ENCODE measurements at regions not wholly inside any gene's neighbourhood (a gene's known extent, or its start where the extent isn't known, plus 50 kb on each side); places are given as distances from the start of the nearest gene placed in this dataset.

DNA sequence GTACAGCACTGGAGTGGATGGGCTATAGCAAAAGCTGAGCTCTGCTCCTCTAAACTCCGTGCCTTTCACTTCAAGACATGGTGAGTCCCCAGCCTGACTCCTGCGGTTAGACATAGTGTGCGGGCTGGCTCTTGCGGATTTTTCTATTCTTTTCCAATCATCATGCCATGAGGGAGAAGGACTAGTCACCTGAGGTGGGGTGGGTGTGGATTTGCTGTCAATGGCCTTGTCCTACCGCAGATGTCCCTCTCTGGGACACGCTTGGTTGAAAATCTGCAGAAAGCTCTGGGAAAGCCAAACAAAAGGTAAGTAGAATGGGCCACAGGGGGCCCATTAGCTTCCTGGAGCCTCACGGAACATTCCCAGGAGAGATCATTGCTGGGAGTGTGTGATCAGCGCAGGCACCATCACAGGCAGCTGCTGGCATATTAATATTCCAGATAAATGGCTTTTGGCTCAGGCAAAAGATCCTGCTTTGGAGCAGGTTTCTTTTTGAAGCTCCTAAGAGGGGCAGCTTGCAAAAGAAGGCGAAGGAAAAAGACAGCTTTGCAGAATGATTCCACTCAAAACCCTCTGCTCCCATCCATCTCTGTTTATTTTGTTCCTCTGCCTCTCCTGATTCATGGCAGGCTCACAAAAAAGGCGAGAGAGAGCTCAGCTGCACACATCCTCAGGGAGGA lies 509.0 kb upstream of the ZMIZ1 start:
- intact Hi-C loops (cut with micrococcal nuclease) = no loop called here
- no peaks in the 10 kb centered on the region for H3K36me3 Mint-ChIP-seq (ENCODE audit: low read depth)
- DNase-seq = no peak
- H3K27me3 Mint-ChIP-seq (ENCODE audit: low read depth) = peaks cover under 1% of the 10 kb centered on the region
- CTCF ChIA-PET = interaction anchor here (0.8 kb wide), 1 partner anchor 97 kb away, joined by 3 read pairs; no protein-coding TSS in a partner anchor
- H3K4me3 Mint-ChIP-seq = no peak overlapping the region
- no peak overlapping the region for H3K27ac Mint-ChIP-seq
- no peaks in the 10 kb centered on the region for H3K4me1 Mint-ChIP-seq (ENCODE audit: low read depth)
- H3K9me3 Mint-ChIP-seq = peaks cover 2% of the 10 kb centered on the region

DNA sequence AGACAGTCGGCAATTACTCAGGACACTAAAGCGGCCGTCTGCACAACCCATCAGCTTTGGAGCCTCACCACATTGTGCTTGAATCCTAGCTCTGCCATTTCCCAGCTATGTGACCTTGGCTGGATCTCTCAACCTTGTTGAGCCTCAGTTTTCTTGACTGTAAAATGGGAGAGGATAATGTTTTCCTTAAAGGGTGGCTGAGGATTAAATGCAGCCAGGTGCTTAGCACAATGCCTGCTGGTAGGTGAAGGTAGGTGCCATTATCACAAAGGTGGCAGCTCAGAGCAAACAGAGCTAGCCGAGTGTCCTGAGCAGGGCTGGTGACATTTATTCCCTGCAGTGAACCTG lies 508.5 kb upstream of the ZMIZ1 start:
- Mint-ChIP-seq H3K4me3 (no peak overlapping the region), H3K4me1 (ENCODE audit: low read depth) (no peaks in the 10 kb centered on the region), H3K27ac (no peak overlapping the region), H3K9me3 (no peaks in the 10 kb centered on the region), H3K27me3 (ENCODE audit: low read depth) (peaks cover 5% of the 10 kb centered on the region), H3K36me3 (ENCODE audit: low read depth) (no peaks in the 10 kb centered on the region)
- CTCF ChIA-PET = interaction anchor here (0.8 kb wide), 1 partner anchor 97 kb away, joined by 3 read pairs; no protein-coding TSS in a partner anchor
- intact Hi-C loops (cut with micrococcal nuclease) = no loop called here
- no peak for DNase-seq

DNA sequence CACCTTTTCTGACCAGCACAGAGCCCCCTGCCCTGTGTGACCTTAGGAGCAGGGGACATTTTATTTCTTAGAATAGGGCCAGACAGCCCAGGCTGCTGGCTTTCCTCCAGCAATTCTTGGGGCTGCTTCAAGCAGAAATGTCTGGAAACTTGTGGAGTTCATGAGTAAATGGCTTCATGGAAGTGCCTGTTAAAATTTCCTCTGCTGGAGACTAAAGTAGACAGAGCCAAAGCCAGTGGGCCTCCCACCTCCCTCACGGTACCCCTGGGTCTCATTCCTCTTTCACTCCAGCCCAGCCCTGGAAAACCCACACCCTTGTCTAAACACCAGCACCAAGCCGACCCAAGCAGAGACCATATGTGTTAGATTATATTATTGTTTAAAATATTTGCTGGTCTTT lies 505.5 kb upstream of the ZMIZ1 start:
- no peak overlapping the region for H3K27ac Mint-ChIP-seq
- intact Hi-C loops (cut with micrococcal nuclease) = no loop called here
- no peak overlapping the region for H3K4me3 Mint-ChIP-seq
- H3K27me3 Mint-ChIP-seq (ENCODE audit: low read depth) = peaks cover 5% of the 10 kb centered on the region
- no peaks in the 10 kb centered on the region for H3K36me3 Mint-ChIP-seq (ENCODE audit: low read depth)
- CTCF ChIA-PET = no interaction called here
- H3K9me3 Mint-ChIP-seq = no peaks in the 10 kb centered on the region
- H3K4me1 Mint-ChIP-seq (ENCODE audit: low read depth) = no peaks in the 10 kb centered on the region
- no peak for DNase-seq

DNA sequence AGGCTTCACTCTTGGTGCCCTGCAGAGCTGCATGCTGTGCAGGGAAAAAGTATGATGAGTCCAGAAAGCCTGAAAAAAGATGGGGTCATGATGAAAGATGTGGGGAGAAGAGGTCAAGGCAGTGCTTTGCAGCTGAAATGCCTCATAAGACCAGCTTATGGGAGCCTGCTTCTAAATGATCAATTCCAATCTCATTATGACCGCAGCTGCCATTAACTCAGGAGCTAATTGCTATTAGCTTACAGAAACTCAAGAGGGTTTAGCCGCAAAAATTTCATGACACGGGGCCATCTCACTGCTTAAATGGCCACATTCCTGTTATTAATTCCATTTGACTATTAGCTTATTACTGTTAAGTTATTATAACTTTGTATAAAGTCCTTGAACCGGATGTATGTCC lies 502.9 kb upstream of the ZMIZ1 start:
- no peak overlapping the region for H3K27ac Mint-ChIP-seq
- no peak for DNase-seq
- H3K9me3 Mint-ChIP-seq = no peaks in the 10 kb centered on the region
- H3K4me3 Mint-ChIP-seq = no peak overlapping the region
- no peaks in the 10 kb centered on the region for H3K4me1 Mint-ChIP-seq (ENCODE audit: low read depth)
- no peaks in the 10 kb centered on the region for H3K36me3 Mint-ChIP-seq (ENCODE audit: low read depth)
- intact Hi-C loops (cut with micrococcal nuclease) = no loop called here
- CTCF ChIA-PET = interaction anchor here (0.7 kb wide), 1 partner anchor 97 kb away, joined by 3 read pairs; no protein-coding TSS in a partner anchor
- peaks cover 5% of the 10 kb centered on the region for H3K27me3 Mint-ChIP-seq (ENCODE audit: low read depth)

- Mint-ChIP-seq H3K27me3 (ENCODE audit: low read depth) (peaks cover 5% of the 10 kb centered on the region), H3K27ac (no peak overlapping the region), H3K4me1 (ENCODE audit: low read depth) (no peaks in the 10 kb centered on the region), H3K9me3 (no peaks in the 10 kb centered on the region), H3K4me3 (no peak overlapping the region), H3K36me3 (ENCODE audit: low read depth) (no peaks in the 10 kb centered on the region)
- CTCF ChIA-PET = interaction anchor here (0.7 kb wide), 1 partner anchor 96 kb away, joined by 3 read pairs; no protein-coding TSS in a partner anchor
- intact Hi-C loops (cut with micrococcal nuclease) = no loop called here
- DNase-seq = no peak
Measured at GRCh38 chr10:78566284-78567111, 502.3 kb upstream of the ZMIZ1 start.

DNA sequence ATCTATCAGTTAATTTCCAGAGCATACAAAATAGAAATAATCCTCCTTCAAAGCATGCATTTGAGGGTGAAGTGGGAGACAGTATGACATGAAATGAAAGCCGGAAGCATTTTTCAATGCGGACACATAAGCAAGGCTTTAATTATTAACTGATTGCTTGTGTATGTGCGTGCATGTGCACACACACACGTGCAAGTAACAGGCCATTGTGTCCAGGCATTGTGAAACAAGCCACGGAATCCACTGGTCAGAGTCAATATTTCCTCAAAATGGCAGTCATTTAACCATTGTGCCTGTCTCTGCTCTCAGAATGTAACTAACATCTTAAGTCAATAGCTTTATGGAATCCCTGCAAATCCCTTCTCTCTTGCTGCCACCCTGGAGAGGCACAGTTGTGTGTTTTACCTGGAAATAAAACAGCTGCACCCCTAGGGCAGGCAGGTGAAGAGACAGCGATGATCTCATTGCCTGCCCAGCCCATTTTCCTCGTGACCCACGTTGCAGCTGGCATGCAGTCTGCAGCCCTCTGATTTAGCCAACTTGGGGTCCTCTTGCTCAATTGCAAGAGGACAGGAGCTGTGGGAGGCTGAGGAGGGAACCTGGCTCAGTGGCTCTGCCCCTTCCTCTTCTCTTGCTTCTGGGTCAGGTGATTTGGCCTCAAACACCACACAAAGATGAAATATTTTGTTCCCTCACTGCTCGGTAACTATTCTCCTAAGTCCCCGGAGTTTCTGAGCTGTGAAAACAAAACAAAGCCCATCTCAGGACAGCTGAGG lies 500.9 kb upstream of the ZMIZ1 start:
- Mint-ChIP-seq H3K4me1 (ENCODE audit: low read depth) (no peaks in the 10 kb centered on the region), H3K4me3 (no peak overlapping the region)
- no peak for DNase-seq

GRCh38 chr10:78568620-78569019 lies 500.1 kb upstream of the ZMIZ1 start:
- Mint-ChIP-seq H3K27ac (no peak overlapping the region), H3K27me3 (ENCODE audit: low read depth) (peaks cover 5% of the 10 kb centered on the region), H3K9me3 (no peaks in the 10 kb centered on the region), H3K4me1 (ENCODE audit: low read depth) (no peaks in the 10 kb centered on the region), H3K4me3 (no peak overlapping the region), H3K36me3 (ENCODE audit: low read depth) (no peaks in the 10 kb centered on the region)
- CTCF ChIA-PET = no interaction called here
- intact Hi-C loops (cut with micrococcal nuclease) = no loop called here
- DNase-seq = no peak

More for the DNA sequence above, 500.9 kb upstream of the ZMIZ1 start:
- CTCF ChIA-PET = no interaction called here
- Mint-ChIP-seq H3K36me3 (ENCODE audit: low read depth) (no peaks in the 10 kb centered on the region), H3K9me3 (no peaks in the 10 kb centered on the region), H3K27me3 (ENCODE audit: low read depth) (peaks cover 5% of the 10 kb centered on the region), H3K27ac (no peak overlapping the region)
- intact Hi-C loops (cut with micrococcal nuclease) = no loop called here

- Mint-ChIP-seq H3K36me3 (ENCODE audit: low read depth) (no peaks in the 10 kb centered on the region), H3K27me3 (ENCODE audit: low read depth) (no peaks in the 10 kb centered on the region), H3K9me3 (no peaks in the 10 kb centered on the region), H3K27ac (no peak overlapping the region), H3K4me3 (no peak overlapping the region), H3K4me1 (ENCODE audit: low read depth) (peaks cover 1% of the 10 kb centered on the region)
- no peak for DNase-seq
- intact Hi-C loops (cut with micrococcal nuclease) = loop anchor here (10.0 kb wide), 1 partner anchor 754 kb away; no protein-coding TSS in a partner anchor
- CTCF ChIA-PET = no interaction called here
Measured at GRCh38 chr10:78570633-78571235, 498.0 kb upstream of the ZMIZ1 start.

GRCh38 chr10:78571286-78571685 lies 497.5 kb upstream of the ZMIZ1 start:
- H3K27me3 Mint-ChIP-seq (ENCODE audit: low read depth) = no peaks in the 10 kb centered on the region
- CTCF ChIA-PET = no interaction called here
- intact Hi-C loops (cut with micrococcal nuclease) = loop anchor here (10.0 kb wide), 1 partner anchor 754 kb away; no protein-coding TSS in a partner anchor
- H3K4me1 Mint-ChIP-seq (ENCODE audit: low read depth) = peaks cover 1% of the 10 kb centered on the region
- no peaks in the 10 kb centered on the region for H3K36me3 Mint-ChIP-seq (ENCODE audit: low read depth)
- no peak overlapping the region for H3K4me3 Mint-ChIP-seq
- no peak overlapping the region for H3K27ac Mint-ChIP-seq
- DNase-seq = no peak
- no peaks in the 10 kb centered on the region for H3K9me3 Mint-ChIP-seq

GRCh38 chr10:78571891-78572290 lies 496.9 kb upstream of the ZMIZ1 start:
- peaks cover 1% of the 10 kb centered on the region for H3K4me1 Mint-ChIP-seq (ENCODE audit: low read depth)
- intact Hi-C loops (cut with micrococcal nuclease) = loop anchor here (10.0 kb wide), 1 partner anchor 753 kb away; no protein-coding TSS in a partner anchor
- H3K27ac Mint-ChIP-seq = no peak overlapping the region
- no peaks in the 10 kb centered on the region for H3K36me3 Mint-ChIP-seq (ENCODE audit: low read depth)
- CTCF ChIA-PET = no interaction called here
- no peak for DNase-seq
- H3K4me3 Mint-ChIP-seq = no peak overlapping the region
- no peaks in the 10 kb centered on the region for H3K9me3 Mint-ChIP-seq
- H3K27me3 Mint-ChIP-seq (ENCODE audit: low read depth) = no peaks in the 10 kb centered on the region

DNA sequence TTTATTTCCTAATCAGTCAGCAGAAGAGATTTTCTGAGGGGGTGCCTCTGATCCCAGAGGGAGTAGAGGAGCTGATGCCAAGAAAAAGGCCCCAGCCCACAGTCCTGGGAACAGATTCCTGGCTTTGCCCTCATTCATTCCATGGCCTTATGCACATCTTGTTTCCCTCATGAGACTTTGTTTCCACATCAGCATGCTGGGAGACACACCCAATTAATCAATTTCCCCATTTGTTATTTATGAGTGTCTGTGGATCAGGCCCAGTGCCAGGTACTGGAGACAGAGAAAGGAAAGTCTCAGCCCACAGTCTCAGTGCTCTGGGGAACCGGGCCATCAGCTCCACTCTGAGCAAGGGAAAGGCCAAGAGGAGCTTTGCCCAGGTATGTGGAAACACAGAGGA lies 496.2 kb upstream of the ZMIZ1 start:
- no peaks in the 10 kb centered on the region for H3K36me3 Mint-ChIP-seq (ENCODE audit: low read depth)

DNA sequence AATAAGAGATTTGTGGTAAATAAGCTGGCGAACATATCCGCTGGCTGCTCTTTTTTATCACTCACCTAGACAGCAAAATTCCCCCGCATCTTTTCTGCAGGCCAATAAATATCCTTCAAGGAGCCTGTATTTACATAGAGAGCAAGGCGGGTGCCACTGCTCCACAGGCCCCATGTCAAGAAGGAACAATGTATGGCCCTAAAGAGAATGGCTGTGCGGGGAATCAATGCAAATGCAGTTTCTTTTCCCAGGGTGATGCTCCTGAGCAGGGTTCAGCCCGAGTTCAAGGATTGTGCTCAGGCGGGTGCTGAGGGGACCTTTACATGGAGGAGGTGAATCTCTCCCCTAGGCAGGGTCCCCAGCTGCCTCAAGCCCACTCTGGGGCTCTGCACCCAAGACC lies 494.2 kb upstream of the ZMIZ1 start:
- Mint-ChIP-seq H3K4me3 (no peak overlapping the region), H3K27me3 (ENCODE audit: low read depth) (no peaks in the 10 kb centered on the region), H3K9me3 (no peaks in the 10 kb centered on the region), H3K27ac (no peak overlapping the region), H3K4me1 (ENCODE audit: low read depth) (peaks cover 14% of the 10 kb centered on the region), H3K36me3 (ENCODE audit: low read depth) (no peaks in the 10 kb centered on the region)
- CTCF ChIA-PET = no interaction called here
- intact Hi-C loops (cut with micrococcal nuclease) = loop anchor here (10.0 kb wide), 1 partner anchor 750 kb away; no protein-coding TSS in a partner anchor
- no peak for DNase-seq

More for the DNA sequence above, 496.2 kb upstream of the ZMIZ1 start:
- Mint-ChIP-seq H3K27me3 (ENCODE audit: low read depth) (no peaks in the 10 kb centered on the region), H3K4me1 (ENCODE audit: low read depth) (peaks cover 1% of the 10 kb centered on the region), H3K27ac (no peak overlapping the region), H3K4me3 (no peak overlapping the region), H3K9me3 (no peaks in the 10 kb centered on the region)
- no peak for DNase-seq
- intact Hi-C loops (cut with micrococcal nuclease) = loop anchor here (10.0 kb wide), 1 partner anchor 752 kb away; no protein-coding TSS in a partner anchor
- CTCF ChIA-PET = no interaction called here

All from activated naive CD4-positive, alpha-beta T cell treated with anti-CD3 and anti-CD28 coated beads for 36 hours (primary cell).